HUES64 (cell line): ENCODE measurements at regions not wholly inside any gene's neighbourhood (a gene's known extent, or its start where the extent isn't known, plus 50 kb on each side); places are given as distances from the start of the nearest gene placed in this dataset.

ENCODE experiments used
- H3K27ac ChIP-seq: 2 replicates; pipeline ENCODE4 v1.7.0; 2013; ENCODE audit warnings: low read depth, low read length, inconsistent platforms
- H3K27me3 ChIP-seq: 2 replicates; pipeline ENCODE4 v1.6.1; 2013; ENCODE audit warnings: mild to moderate bottlenecking, low read length; ENCODE audit not compliant: insufficient read depth
- H3K36me3 ChIP-seq: 2 replicates; pipeline ENCODE4 v1.6.1; 2013; ENCODE audit warnings: mild to moderate bottlenecking, low read length; ENCODE audit not compliant: insufficient read depth
- H3K4me1 ChIP-seq: 2 replicates; pipeline ENCODE4 v1.6.1; 2013; ENCODE audit warnings: mild to moderate bottlenecking, low read length, moderate library complexity; ENCODE audit not compliant: insufficient read depth
- H3K4me3 ChIP-seq: 2 replicates; pipeline ENCODE4 v1.5.1; 2013; ENCODE audit warnings: mild to moderate bottlenecking, low read length, moderate library complexity
- H3K9ac ChIP-seq: 2 replicates; pipeline ENCODE4 v1.6.1; 2013; ENCODE audit warnings: mild to moderate bottlenecking, low read depth, low read length
- H3K9me3 ChIP-seq: 2 replicates; pipeline ENCODE4 v1.6.1; 2013; ENCODE audit warnings: low read depth, low read length; ENCODE audit not compliant: insufficient read depth
- WGBS: fragments of 150-250, 120-280 bp; methylation state at CpG from one replicate; pipeline ENCODE4 v1.1.7; 2013; ENCODE audit warnings: missing lambda C conversion rate; 5-methylcytosine and 5-hydroxymethylcytosine counted together

GRCh38 chr18:67875060-67875459, 358.5 kb upstream of the DSEL start:
- Histone ChIP-seq H3K4me1 (peaks cover 12% of the 10 kb centered on the region; the same call in 1 of the 2 replicates), H3K36me3 (no peaks in the 10 kb centered on the region), H3K9me3 (no peaks in the 10 kb centered on the region), H3K9ac (no peak overlapping the region), H3K4me3 (no peak overlapping the region), H3K27me3 (no peaks in the 10 kb centered on the region), H3K27ac (no peak overlapping the region)
- WGBS = 80% methylated on average over 1 of the region's 1 CpG

GRCh38 chr18:67865400-67865799, 348.9 kb upstream of the DSEL start:
- Histone ChIP-seq H3K4me1 (peaks cover 8% of the 10 kb centered on the region; the same call in 1 of the 2 replicates), H3K9ac (no peak overlapping the region), H3K27me3 (no peaks in the 10 kb centered on the region), H3K4me3 (no peak overlapping the region), H3K27ac (no peak overlapping the region), H3K36me3 (no peaks in the 10 kb centered on the region), H3K9me3 (peaks cover 3% of the 10 kb centered on the region; the same call in 1 of the 2 replicates)
- 89% methylated on average over 4 of the region's 4 CpGs for WGBS

GRCh38 chr18:67864677-67865340, 348.3 kb upstream of the DSEL start:
- WGBS = 94% methylated on average over 2 of the region's 2 CpGs
- Histone ChIP-seq H3K4me1 (peaks cover 8% of the 10 kb centered on the region; the same call in 1 of the 2 replicates), H3K36me3 (no peaks in the 10 kb centered on the region), H3K27me3 (no peaks in the 10 kb centered on the region), H3K9me3 (peaks cover 3% of the 10 kb centered on the region; the same call in 1 of the 2 replicates), H3K4me3 (no peak overlapping the region), H3K9ac (no peak overlapping the region), H3K27ac (no peak overlapping the region)

- peaks cover 8% of the 10 kb centered on the region; the same call in 1 of the 2 replicates for H3K4me1 ChIP-seq
- H3K9ac ChIP-seq = no peak overlapping the region
- no peaks in the 10 kb centered on the region for H3K27me3 ChIP-seq
- no peaks in the 10 kb centered on the region for H3K36me3 ChIP-seq
- H3K4me3 ChIP-seq = no peak overlapping the region
- no peak overlapping the region for H3K27ac ChIP-seq
- no CpG with 5 or more reads among the region's 1 CpG for WGBS
- H3K9me3 ChIP-seq = peaks cover 3% of the 10 kb centered on the region; the same call in 1 of the 2 replicates
Observed at GRCh38 chr18:67862069-67862468, 345.5 kb upstream of the DSEL start.

- H3K9ac ChIP-seq = no peak overlapping the region
- H3K36me3 ChIP-seq = no peaks in the 10 kb centered on the region
- H3K9me3 ChIP-seq = no peaks in the 10 kb centered on the region
- no peak overlapping the region for H3K4me3 ChIP-seq
- no peaks in the 10 kb centered on the region for H3K4me1 ChIP-seq
- no peak overlapping the region for H3K27ac ChIP-seq
- H3K27me3 ChIP-seq = no peaks in the 10 kb centered on the region
Observed at GRCh38 chr18:67854340-67854739, 337.8 kb upstream of the DSEL start.

- no peaks in the 10 kb centered on the region for H3K27me3 ChIP-seq
- H3K4me3 ChIP-seq = no peak overlapping the region
- no peak overlapping the region for H3K9ac ChIP-seq
- no peaks in the 10 kb centered on the region for H3K36me3 ChIP-seq
- H3K4me1 ChIP-seq = no peaks in the 10 kb centered on the region; the same call in 1 of the 2 replicates
- 93% methylated on average over 4 of the region's 4 CpGs for WGBS
- no peaks in the 10 kb centered on the region for H3K9me3 ChIP-seq
- H3K27ac ChIP-seq = no peak overlapping the region
Observed at GRCh38 chr18:67846422-67847098, 330.0 kb upstream of the DSEL start.

GRCh38 chr18:67845035-67845434, 328.5 kb upstream of the DSEL start:
- H3K27ac ChIP-seq = no peak overlapping the region
- H3K4me3 ChIP-seq = no peak overlapping the region
- H3K9me3 ChIP-seq = no peaks in the 10 kb centered on the region
- no peaks in the 10 kb centered on the region; the same call in 1 of the 2 replicates for H3K4me1 ChIP-seq
- no peak overlapping the region for H3K9ac ChIP-seq
- H3K27me3 ChIP-seq = no peaks in the 10 kb centered on the region
- no peaks in the 10 kb centered on the region for H3K36me3 ChIP-seq

- Histone ChIP-seq H3K4me3 (no peak overlapping the region), H3K4me1 (no peaks in the 10 kb centered on the region), H3K36me3 (no peaks in the 10 kb centered on the region), H3K27me3 (no peaks in the 10 kb centered on the region), H3K9ac (no peak overlapping the region), H3K9me3 (no peaks in the 10 kb centered on the region), H3K27ac (no peak overlapping the region)
- WGBS = 90% methylated on average over 4 of the region's 5 CpGs
Observed at GRCh38 chr18:67840379-67840778, 323.9 kb upstream of the DSEL start.

GRCh38 chr18:67818432-67818831, 301.9 kb upstream of the DSEL start:
- H3K27ac ChIP-seq = no peak overlapping the region
- 83% methylated on average over 1 of the region's 2 CpGs for WGBS
- no peaks in the 10 kb centered on the region for H3K27me3 ChIP-seq
- no peak overlapping the region for H3K9ac ChIP-seq
- H3K4me3 ChIP-seq = no peak overlapping the region
- H3K4me1 ChIP-seq = peaks cover 12% of the 10 kb centered on the region; the same call in 1 of the 2 replicates
- no peaks in the 10 kb centered on the region for H3K36me3 ChIP-seq
- no peaks in the 10 kb centered on the region for H3K9me3 ChIP-seq

- no peaks in the 10 kb centered on the region for H3K4me1 ChIP-seq
- no peaks in the 10 kb centered on the region for H3K27me3 ChIP-seq
- no peak overlapping the region for H3K27ac ChIP-seq
- no peaks in the 10 kb centered on the region for H3K9me3 ChIP-seq
- no peak overlapping the region for H3K4me3 ChIP-seq
- H3K9ac ChIP-seq = no peak overlapping the region
- WGBS = no CpG with 5 or more reads among the region's 1 CpG
- H3K36me3 ChIP-seq = no peaks in the 10 kb centered on the region
Observed at GRCh38 chr18:67815280-67815679, 298.8 kb upstream of the DSEL start.

GRCh38 chr18:67813380-67814028, 297.0 kb upstream of the DSEL start:
- no peaks in the 10 kb centered on the region for H3K36me3 ChIP-seq
- no peaks in the 10 kb centered on the region for H3K27me3 ChIP-seq
- no peak overlapping the region for H3K27ac ChIP-seq
- WGBS = 100% methylated on average over 3 of the region's 4 CpGs
- no peak overlapping the region for H3K9ac ChIP-seq
- H3K9me3 ChIP-seq = no peaks in the 10 kb centered on the region
- no peaks in the 10 kb centered on the region for H3K4me1 ChIP-seq
- H3K4me3 ChIP-seq = no peak overlapping the region
